ENCODE measurements at regions not wholly inside any gene's neighbourhood (a gene's known extent, or its start where the extent isn't known, plus 50 kb on each side); places are given as distances from the start of the nearest gene placed in this dataset.

DNA sequence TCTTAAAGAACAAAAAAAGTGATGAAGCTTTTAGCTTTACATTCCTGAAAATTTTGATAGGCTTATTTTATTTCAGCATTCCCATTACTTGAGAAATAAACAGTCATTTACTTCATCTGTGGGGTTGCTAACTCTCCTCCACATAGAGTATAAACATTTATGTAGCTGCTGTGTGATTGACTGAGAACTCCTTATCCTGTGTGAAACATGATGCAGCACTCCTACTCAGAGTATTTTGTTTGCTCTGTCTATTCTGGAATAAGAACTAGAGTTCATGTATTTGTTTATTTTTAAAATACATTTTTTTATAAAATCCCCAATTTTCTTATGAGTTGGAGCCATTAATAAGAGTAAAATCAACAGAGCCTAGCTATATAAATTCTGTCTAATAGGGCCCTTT lies 318.7 kb upstream of the SPAG17 start:
- no TSS peak for BruUV-seq (replicated peaks)
- intact Hi-C loops (cut with micrococcal nuclease; ENCODE audit: unreplicated experiment): no loop called here
- Histone ChIP-seq H3K27me3 (ENCODE audit: insufficient read depth, low read depth) (no peaks in the 10 kb centered on the region), H3K79me2 (ENCODE audit: low read depth) (no peaks in the 10 kb centered on the region), H3K4me3 (no peak overlapping the region), H4K20me1 (ENCODE audit: insufficient read depth) (no peaks in the 10 kb centered on the region), H3K9me3 (ENCODE audit: insufficient read depth, low read depth) (no peaks in the 10 kb centered on the region), H2AFZ (no peak overlapping the region), H3F3A (ENCODE audit: insufficient read depth, low read depth) (no peaks in the 10 kb centered on the region), H3K9me2 (ENCODE audit: insufficient read depth) (no peaks in the 10 kb centered on the region), H3K4me1 (replicated peaks; ENCODE audit: insufficient read depth) (no peaks in the 10 kb centered on the region), H3K36me3 (ENCODE audit: low read depth) (no peaks in the 10 kb centered on the region), H3K4me2 (no peak overlapping the region), H3K27ac (no peak overlapping the region)
- no peak for DNase-seq
- POLR2A ChIA-PET (ENCODE audit: unreplicated experiment): no interaction called here
- TF ChIP-seq, protein P1, sequence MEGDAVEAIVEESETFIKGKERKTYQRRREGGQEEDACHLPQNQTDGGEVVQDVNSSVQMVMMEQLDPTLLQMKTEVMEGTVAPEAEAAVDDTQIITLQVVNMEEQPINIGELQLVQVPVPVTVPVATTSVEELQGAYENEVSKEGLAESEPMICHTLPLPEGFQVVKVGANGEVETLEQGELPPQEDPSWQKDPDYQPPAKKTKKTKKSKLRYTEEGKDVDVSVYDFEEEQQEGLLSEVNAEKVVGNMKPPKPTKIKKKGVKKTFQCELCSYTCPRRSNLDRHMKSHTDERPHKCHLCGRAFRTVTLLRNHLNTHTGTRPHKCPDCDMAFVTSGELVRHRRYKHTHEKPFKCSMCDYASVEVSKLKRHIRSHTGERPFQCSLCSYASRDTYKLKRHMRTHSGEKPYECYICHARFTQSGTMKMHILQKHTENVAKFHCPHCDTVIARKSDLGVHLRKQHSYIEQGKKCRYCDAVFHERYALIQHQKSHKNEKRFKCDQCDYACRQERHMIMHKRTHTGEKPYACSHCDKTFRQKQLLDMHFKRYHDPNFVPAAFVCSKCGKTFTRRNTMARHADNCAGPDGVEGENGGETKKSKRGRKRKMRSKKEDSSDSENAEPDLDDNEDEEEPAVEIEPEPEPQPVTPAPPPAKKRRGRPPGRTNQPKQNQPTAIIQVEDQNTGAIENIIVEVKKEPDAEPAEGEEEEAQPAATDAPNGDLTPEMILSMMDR (conservative IDR thresholded peaks at IDR 0.05): no peak
- TF ChIP-seq EZH2 (IDR thresholded peaks at IDR 0.05; ENCODE audit: low read depth): no peak
- CTCF ChIA-PET: no interaction called here

DNA sequence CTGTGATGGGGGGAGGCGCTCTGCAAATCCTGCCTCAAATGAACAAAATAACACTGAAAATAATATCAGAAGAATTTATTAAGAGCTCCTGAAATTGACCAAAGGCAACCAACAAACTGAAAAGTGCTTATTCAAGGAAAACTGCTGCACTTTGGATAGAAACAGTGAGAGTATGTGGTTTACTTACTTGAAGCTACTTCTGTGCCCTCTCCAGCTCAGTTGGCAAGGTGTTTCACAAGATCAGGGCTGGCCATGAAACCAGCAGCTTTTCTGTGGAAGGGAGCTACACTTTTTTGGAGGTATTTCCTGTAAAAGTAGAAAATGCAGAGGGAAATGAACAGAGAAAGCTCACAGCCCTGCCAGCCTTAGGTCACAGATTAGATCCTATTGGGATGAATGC lies 310.0 kb upstream of the SPAG17 start:
- CTCF ChIA-PET: no interaction called here

DNA sequence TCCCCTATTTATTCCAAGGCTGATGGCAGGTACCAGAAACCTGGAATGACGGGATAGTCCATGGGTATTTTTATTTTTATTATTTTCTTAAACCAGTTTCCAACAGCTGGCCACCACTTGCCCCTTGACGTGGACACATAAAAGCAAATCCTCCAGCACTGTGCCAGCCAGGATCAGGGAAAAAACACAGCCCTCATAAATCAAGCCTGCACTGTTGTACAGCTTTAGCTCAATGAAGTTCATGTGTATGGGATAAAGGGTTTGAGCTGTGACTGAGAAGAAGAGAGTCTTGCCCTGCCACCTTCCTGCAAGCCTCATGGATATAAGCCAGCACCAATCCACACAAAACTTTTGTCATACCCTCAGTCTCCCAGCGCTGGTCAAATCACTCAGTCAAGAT lies 303.8 kb upstream of the SPAG17 start:
- intact Hi-C loops (cut with micrococcal nuclease; ENCODE audit: unreplicated experiment): no loop called here
- ChIA-PET CTCF (no interaction called here), POLR2A (ENCODE audit: unreplicated experiment) (no interaction called here)
- Histone ChIP-seq H3K9me3 (ENCODE audit: insufficient read depth, low read depth) (no peaks in the 10 kb centered on the region), H3F3A (ENCODE audit: insufficient read depth, low read depth) (no peaks in the 10 kb centered on the region), H3K4me2 (no peak overlapping the region), H4K20me1 (ENCODE audit: insufficient read depth) (no peaks in the 10 kb centered on the region), H3K4me1 (replicated peaks; ENCODE audit: insufficient read depth) (no peaks in the 10 kb centered on the region), H3K9me2 (ENCODE audit: insufficient read depth) (no peaks in the 10 kb centered on the region), H3K4me3 (no peak overlapping the region), H3K79me2 (ENCODE audit: low read depth) (no peaks in the 10 kb centered on the region), H3K36me3 (ENCODE audit: low read depth) (no peaks in the 10 kb centered on the region), H3K27ac (no peak overlapping the region), H2AFZ (no peak overlapping the region), H3K27me3 (ENCODE audit: insufficient read depth, low read depth) (0 out of 2 replicates have a peak, but pooled peaks cover 2% of the 10 kb centered on the region)
- no peak for TF ChIP-seq EZH2 (IDR thresholded peaks at IDR 0.05; ENCODE audit: low read depth)
- TF ChIP-seq, protein P1 (conservative IDR thresholded peaks at IDR 0.05): no peak
- BruUV-seq (replicated peaks): no TSS peak
- DNase-seq: no peak

More for the DNA sequence above, 310.0 kb upstream of the SPAG17 start:
- no TSS peak for BruUV-seq (replicated peaks)
- H3K4me2 ChIP-seq: no peak overlapping the region
- H3K9me3 ChIP-seq (ENCODE audit: insufficient read depth, low read depth): no peaks in the 10 kb centered on the region
- no peak for TF ChIP-seq EZH2 (IDR thresholded peaks at IDR 0.05; ENCODE audit: low read depth)
- TF ChIP-seq, protein P1 (conservative IDR thresholded peaks at IDR 0.05): no peak
- no peaks in the 10 kb centered on the region for H3F3A ChIP-seq (ENCODE audit: insufficient read depth, low read depth)
- no peaks in the 10 kb centered on the region for H3K36me3 ChIP-seq (ENCODE audit: low read depth)
- H3K79me2 ChIP-seq (ENCODE audit: low read depth): no peaks in the 10 kb centered on the region
- H3K9me2 ChIP-seq (ENCODE audit: insufficient read depth): no peaks in the 10 kb centered on the region
- intact Hi-C loops (cut with micrococcal nuclease; ENCODE audit: unreplicated experiment): no loop called here
- H3K27ac ChIP-seq: no peak overlapping the region
- H2AFZ ChIP-seq: no peak overlapping the region
- POLR2A ChIA-PET (ENCODE audit: unreplicated experiment): no interaction called here
- no peaks in the 10 kb centered on the region for H3K27me3 ChIP-seq (ENCODE audit: insufficient read depth, low read depth)
- DNase-seq: no peak
- H3K4me1 ChIP-seq (replicated peaks; ENCODE audit: insufficient read depth): no peaks in the 10 kb centered on the region
- H4K20me1 ChIP-seq (ENCODE audit: insufficient read depth): no peaks in the 10 kb centered on the region
- H3K4me3 ChIP-seq: no peak overlapping the region
